Activated naive CD4-positive, alpha-beta T cell treated with anti-CD3 and anti-CD28 coated beads, Interleukin-2, amount 10 ng/mL, durations not matched to agents 7 days and 5 days (primary cell): ENCODE measurements at regions not wholly inside any gene's neighbourhood (a gene's known extent, or its start where the extent isn't known, plus 50 kb on each side); places are given as distances from the start of the nearest gene placed in this dataset.
"Not testable (repeated sequence)": the region's sequence is repeated elsewhere in the genome, so short reads cannot be mapped to it uniquely, and the experiment has no call there.

Source experiments
- CTCF ChIA-PET: fragments of 350-600 bp; sonication (Branson Sonifier 250); formaldehyde crosslinking; loops from one replicate; lab custom pipeline; 2021; ENCODE audit warnings: antibody characterized with exemption; lab: Charles Lee
- DNase-seq: peaks from one replicate; pipeline ENCODE4 v3.0.0-alpha.2; 2020
- H3K27ac Mint-ChIP-seq: one replicate; pipeline ENCODE4 v1.8.0; 2021; ENCODE audit warnings: mild to moderate bottlenecking, moderate library complexity, mixed read lengths
- H3K27me3 Mint-ChIP-seq: one replicate; pipeline ENCODE4 v1.8.0; 2021; ENCODE audit warnings: mild to moderate bottlenecking, mixed read lengths
- H3K36me3 Mint-ChIP-seq: one replicate; pipeline ENCODE4 v1.8.0; 2021; ENCODE audit warnings: mixed read lengths
- H3K4me1 Mint-ChIP-seq: one replicate; pipeline ENCODE4 v1.8.0; 2021; ENCODE audit warnings: mixed read lengths
- H3K4me3 Mint-ChIP-seq: one replicate; pipeline ENCODE4 v1.8.0; 2021; ENCODE audit warnings: mild to moderate bottlenecking, moderate library complexity, mixed read lengths
- H3K9me3 Mint-ChIP-seq: one replicate; pipeline ENCODE4 v1.8.0; 2021; ENCODE audit warnings: mixed read lengths

DNA sequence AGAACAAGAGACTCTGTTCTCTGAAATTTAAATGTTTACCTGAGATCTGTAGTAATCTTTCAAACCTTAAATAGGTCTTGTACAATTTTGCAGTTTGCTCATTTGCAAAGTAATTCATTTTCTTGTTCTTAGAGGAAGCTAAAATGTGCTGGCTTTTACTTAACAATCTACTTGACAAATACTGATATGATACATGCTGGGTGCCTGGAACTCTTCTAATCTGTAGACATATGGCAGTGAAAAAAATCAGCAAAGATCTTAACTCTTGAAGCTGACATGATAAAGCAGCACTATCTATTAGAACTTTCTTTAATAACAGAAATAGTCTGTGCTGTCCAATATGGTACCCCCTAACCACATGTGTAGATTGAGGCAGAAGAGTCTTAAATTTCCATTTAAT, 1352.8 kb upstream of the SLC39A10 start:
- Mint-ChIP-seq H3K27me3 (no peaks in the 10 kb centered on the region), H3K4me1 (no peaks in the 10 kb centered on the region), H3K9me3 (no peaks in the 10 kb centered on the region), H3K4me3 (no peak overlapping the region), H3K36me3 (no peaks in the 10 kb centered on the region), H3K27ac (no peak overlapping the region)
- no peak for DNase-seq
- CTCF ChIA-PET: no interaction called here

GRCh38 chr2:194301946-194302345, 1355.1 kb upstream of the SLC39A10 start:
- Mint-ChIP-seq H3K9me3 (no peaks in the 10 kb centered on the region), H3K27ac (no peak overlapping the region)
- no peak for DNase-seq

GRCh38 chr2:194294156-194294555, 1362.9 kb upstream of the SLC39A10 start:
- Mint-ChIP-seq H3K27me3 (no peaks in the 10 kb centered on the region), H3K36me3 (no peaks in the 10 kb centered on the region), H3K9me3 (no peaks in the 10 kb centered on the region), H3K27ac (no peak overlapping the region), H3K4me1 (no peaks in the 10 kb centered on the region), H3K4me3 (no peak overlapping the region)
- DNase-seq: no peak
- CTCF ChIA-PET: no interaction called here

More at GRCh38 chr2:194301946-194302345, 1355.1 kb upstream of the SLC39A10 start:
- CTCF ChIA-PET: no interaction called here
- no peaks in the 10 kb centered on the region for H3K4me1 Mint-ChIP-seq
- H3K4me3 Mint-ChIP-seq: no peak overlapping the region
- no peaks in the 10 kb centered on the region for H3K27me3 Mint-ChIP-seq
- H3K36me3 Mint-ChIP-seq: no peaks in the 10 kb centered on the region

DNA sequence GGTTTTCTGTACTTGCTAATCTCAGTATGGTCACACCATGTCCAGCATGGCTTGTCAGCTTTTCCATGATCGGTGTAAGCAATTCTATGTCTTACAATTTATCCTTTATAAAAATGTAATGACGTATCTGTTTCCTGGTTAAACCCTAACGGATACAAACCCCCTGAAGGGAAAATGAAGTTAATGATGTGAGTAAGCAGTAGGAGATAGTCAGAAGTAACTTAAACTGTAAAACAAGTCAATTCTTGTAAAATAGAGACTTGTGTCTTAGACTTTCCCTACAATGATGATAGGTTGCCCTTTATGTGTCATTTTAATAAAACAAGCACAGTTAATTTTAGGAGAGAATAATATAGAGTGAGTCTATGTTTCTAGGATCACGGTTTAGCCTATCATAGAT, 1365.9 kb upstream of the SLC39A10 start:
- CTCF ChIA-PET: no interaction called here
- no peaks in the 10 kb centered on the region for H3K27me3 Mint-ChIP-seq
- H3K4me3 Mint-ChIP-seq: no peak overlapping the region
- no peaks in the 10 kb centered on the region for H3K9me3 Mint-ChIP-seq
- H3K36me3 Mint-ChIP-seq: no peaks in the 10 kb centered on the region
- H3K4me1 Mint-ChIP-seq: no peaks in the 10 kb centered on the region
- H3K27ac Mint-ChIP-seq: no peak overlapping the region
- no peak for DNase-seq

GRCh38 chr2:194289712-194290346, 1367.2 kb upstream of the SLC39A10 start:
- H3K27ac Mint-ChIP-seq: no peak overlapping the region
- no peak overlapping the region for H3K4me3 Mint-ChIP-seq
- DNase-seq: no peak
- no peaks in the 10 kb centered on the region for H3K4me1 Mint-ChIP-seq
- no peaks in the 10 kb centered on the region for H3K27me3 Mint-ChIP-seq
- CTCF ChIA-PET: no interaction called here
- no peaks in the 10 kb centered on the region for H3K9me3 Mint-ChIP-seq
- H3K36me3 Mint-ChIP-seq: no peaks in the 10 kb centered on the region

GRCh38 chr2:194276667-194277066, 1380.4 kb upstream of the SLC39A10 start:
- H3K4me1 Mint-ChIP-seq, H3K4me3 Mint-ChIP-seq, DNase-seq, H3K36me3 Mint-ChIP-seq, H3K27ac Mint-ChIP-seq, H3K9me3 Mint-ChIP-seq, H3K27me3 Mint-ChIP-seq, CTCF ChIA-PET: not testable (repeated sequence)

- CTCF ChIA-PET: no interaction called here
- no peaks in the 10 kb centered on the region for H3K27me3 Mint-ChIP-seq
- no peaks in the 10 kb centered on the region for H3K4me1 Mint-ChIP-seq
- no peak overlapping the region for H3K4me3 Mint-ChIP-seq
- no peak overlapping the region for H3K27ac Mint-ChIP-seq
- DNase-seq: no peak
- no peaks in the 10 kb centered on the region for H3K36me3 Mint-ChIP-seq
- no peaks in the 10 kb centered on the region for H3K9me3 Mint-ChIP-seq
Measured at GRCh38 chr2:194271293-194271961, 1385.6 kb upstream of the SLC39A10 start.

- Mint-ChIP-seq H3K36me3 (no peaks in the 10 kb centered on the region), H3K4me3 (no peak overlapping the region), H3K9me3 (no peaks in the 10 kb centered on the region), H3K27me3 (no peaks in the 10 kb centered on the region), H3K27ac (no peak overlapping the region), H3K4me1 (no peaks in the 10 kb centered on the region)
- CTCF ChIA-PET: no interaction called here
- no peak for DNase-seq
Measured at GRCh38 chr2:194270648-194271047, 1386.4 kb upstream of the SLC39A10 start.

- DNase-seq: no peak
- no peak overlapping the region for H3K4me3 Mint-ChIP-seq
- no peaks in the 10 kb centered on the region for H3K4me1 Mint-ChIP-seq
- H3K36me3 Mint-ChIP-seq: no peaks in the 10 kb centered on the region
- no peak overlapping the region for H3K27ac Mint-ChIP-seq
- no peaks in the 10 kb centered on the region for H3K27me3 Mint-ChIP-seq
- no peaks in the 10 kb centered on the region for H3K9me3 Mint-ChIP-seq
- CTCF ChIA-PET: no interaction called here
Measured at GRCh38 chr2:194264586-194264985, 1392.4 kb upstream of the SLC39A10 start.

DNA sequence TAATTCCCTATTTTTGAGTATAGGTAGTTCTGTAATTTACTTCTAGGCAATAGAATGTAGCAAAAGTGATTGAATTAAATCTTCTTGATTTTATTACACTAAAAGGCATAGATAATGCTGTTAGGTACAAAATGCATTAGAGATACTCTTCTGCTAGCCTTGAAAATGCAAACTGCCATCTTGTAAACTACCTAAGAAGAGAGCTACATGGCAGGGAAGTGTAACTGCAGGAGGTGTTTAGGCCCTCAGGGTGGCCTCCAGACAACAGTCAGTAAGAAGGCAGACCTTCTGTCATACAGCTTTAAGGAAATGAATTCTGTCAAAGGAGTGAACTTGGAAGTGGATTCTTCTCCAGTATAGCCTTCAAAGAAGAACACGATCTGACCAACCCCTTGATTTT, 1396.8 kb upstream of the SLC39A10 start:
- Mint-ChIP-seq H3K27me3 (no peaks in the 10 kb centered on the region), H3K9me3 (peaks cover 2% of the 10 kb centered on the region), H3K4me1 (no peaks in the 10 kb centered on the region), H3K27ac (no peak overlapping the region), H3K4me3 (no peak overlapping the region), H3K36me3 (no peaks in the 10 kb centered on the region)
- no peak for DNase-seq
- CTCF ChIA-PET: no interaction called here

- no peak for DNase-seq
- H3K36me3 Mint-ChIP-seq: no peaks in the 10 kb centered on the region
- no peaks in the 10 kb centered on the region for H3K27me3 Mint-ChIP-seq
- peaks cover 2% of the 10 kb centered on the region for H3K9me3 Mint-ChIP-seq
- H3K4me3 Mint-ChIP-seq: no peak overlapping the region
- CTCF ChIA-PET: no interaction called here
- H3K4me1 Mint-ChIP-seq: no peaks in the 10 kb centered on the region
- H3K27ac Mint-ChIP-seq: no peak overlapping the region
Measured at GRCh38 chr2:194257095-194257494, 1399.9 kb upstream of the SLC39A10 start.

DNA sequence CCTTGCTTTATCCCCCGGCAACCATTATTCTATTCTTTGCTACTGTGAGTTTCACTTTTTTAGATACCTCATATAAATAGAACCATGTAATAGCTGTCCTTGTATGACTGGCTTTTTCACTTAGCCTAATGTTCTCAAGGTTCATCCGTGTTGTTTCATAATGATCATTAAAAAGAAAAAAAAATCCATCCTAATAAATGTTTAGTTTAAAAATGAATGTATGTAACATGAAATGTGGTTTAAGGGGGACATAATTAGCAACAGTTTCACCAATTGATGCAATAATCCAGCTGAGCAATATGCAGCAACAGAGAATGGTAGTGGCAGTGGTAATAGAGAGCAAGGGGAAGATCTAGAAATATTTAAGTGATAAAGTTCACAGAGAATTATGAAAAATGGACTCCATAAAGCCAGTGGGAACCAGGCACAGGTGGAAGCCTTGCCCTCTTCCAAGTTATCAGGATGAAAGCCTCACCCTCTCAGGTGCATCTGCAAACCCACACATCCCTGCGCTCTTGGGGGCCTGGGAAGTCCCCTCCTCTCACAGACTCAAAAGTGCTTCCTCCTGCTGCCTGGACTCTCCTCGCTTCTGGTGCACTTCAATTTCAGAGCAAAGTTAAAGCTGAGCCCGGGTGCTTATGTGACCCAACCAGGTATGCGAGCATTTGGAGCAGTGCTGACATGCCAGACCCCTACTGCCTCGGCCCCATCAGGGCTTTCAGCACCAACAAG, 1403.3 kb upstream of the SLC39A10 start:
- Mint-ChIP-seq H3K9me3 (peaks cover 2% of the 10 kb centered on the region), H3K4me1 (no peaks in the 10 kb centered on the region), H3K4me3 (no peak overlapping the region), H3K36me3 (no peaks in the 10 kb centered on the region), H3K27me3 (no peaks in the 10 kb centered on the region), H3K27ac (no peak overlapping the region)
- DNase-seq: no peak
- CTCF ChIA-PET: no interaction called here

DNA sequence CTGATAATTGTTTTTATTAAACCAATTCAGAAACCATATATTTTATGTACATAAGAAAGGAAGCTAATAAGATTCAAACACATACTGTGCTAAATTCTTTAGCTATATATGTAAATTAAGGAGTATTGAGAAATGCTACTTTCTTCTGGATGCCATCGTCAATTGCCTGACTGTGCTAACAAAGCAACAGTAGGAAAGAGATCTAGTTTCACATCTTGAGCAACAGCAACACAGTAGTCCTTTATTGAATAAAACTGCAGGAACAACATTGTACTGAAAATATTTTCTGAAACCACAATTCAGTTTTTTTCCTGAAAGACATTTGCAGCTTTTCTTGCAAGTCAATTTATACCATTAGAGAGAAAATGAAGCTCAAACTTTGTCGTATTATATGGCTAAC, 1404.9 kb upstream of the SLC39A10 start:
- Mint-ChIP-seq H3K27me3 (no peaks in the 10 kb centered on the region), H3K9me3 (peaks cover 2% of the 10 kb centered on the region), H3K27ac (no peak overlapping the region), H3K4me1 (no peaks in the 10 kb centered on the region), H3K36me3 (no peaks in the 10 kb centered on the region), H3K4me3 (no peak overlapping the region)
- CTCF ChIA-PET: no interaction called here
- no peak for DNase-seq

GRCh38 chr2:194232600-194232999, 1424.4 kb upstream of the SLC39A10 start:
- no peak for DNase-seq
- Mint-ChIP-seq H3K9me3 (no peaks in the 10 kb centered on the region), H3K36me3 (no peaks in the 10 kb centered on the region), H3K4me3 (no peak overlapping the region), H3K27ac (no peak overlapping the region), H3K4me1 (no peaks in the 10 kb centered on the region), H3K27me3 (no peaks in the 10 kb centered on the region)
- CTCF ChIA-PET: no interaction called here

DNA sequence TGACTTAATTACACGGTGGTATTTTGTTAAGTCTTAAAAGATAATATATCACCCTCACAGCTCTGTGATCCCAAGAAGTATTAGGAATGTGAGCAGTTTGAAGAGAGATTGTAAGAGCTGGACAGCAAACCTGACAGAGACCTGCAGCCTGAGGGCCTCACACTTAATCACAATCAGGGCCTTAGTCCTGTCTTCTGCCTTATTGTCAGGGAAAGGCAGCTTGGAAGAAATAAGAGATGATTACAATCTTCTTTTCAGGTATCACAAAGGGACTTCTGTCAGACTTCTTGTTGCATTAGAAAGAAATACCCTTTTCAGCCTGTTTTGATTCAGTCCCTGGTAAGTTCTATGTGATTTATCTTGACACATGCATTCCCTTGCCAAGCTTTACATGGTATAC, 1433.8 kb upstream of the SLC39A10 start:
- CTCF ChIA-PET: no interaction called here
- Mint-ChIP-seq H3K4me1 (no peaks in the 10 kb centered on the region), H3K27ac (no peak overlapping the region), H3K4me3 (no peak overlapping the region), H3K36me3 (no peaks in the 10 kb centered on the region), H3K9me3 (no peaks in the 10 kb centered on the region), H3K27me3 (no peaks in the 10 kb centered on the region)
- DNase-seq: no peak
